ENCODE measurements at regions not wholly inside any gene's neighbourhood (a gene's known extent, or its start where the extent isn't known, plus 50 kb on each side); places are given as distances from the start of the nearest gene placed in this dataset.

DNA sequence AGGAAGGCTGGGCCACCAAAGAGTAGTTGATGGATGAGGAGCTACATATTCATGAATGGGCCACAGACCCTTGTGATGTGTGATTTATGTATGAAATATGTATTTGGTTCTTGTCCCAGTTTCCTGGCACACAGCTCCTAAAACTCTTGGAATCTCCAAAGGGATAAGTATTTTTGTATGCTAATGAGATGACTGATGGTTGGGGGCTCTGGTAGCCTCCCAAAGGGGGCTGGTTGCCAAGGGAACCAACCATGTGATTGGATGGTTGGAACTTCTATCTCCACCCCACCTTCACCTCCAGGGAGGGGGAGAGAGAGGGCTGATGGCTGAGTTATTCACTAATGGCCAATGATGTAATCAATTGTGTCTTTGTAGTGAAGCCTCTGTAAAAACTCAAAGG is 77.1 kb downstream of the ZNF281 start:
- in situ Hi-C loops (cut with HindIII; ENCODE audit: extremely low pct_ligation_motif_present, low pct_unique_long_range_greater_than_20kb) (no loop called here), intact Hi-C loops (cut with micrococcal nuclease; ENCODE audit: unreplicated experiment) (no loop called here)
- Histone ChIP-seq H3K4me2 (ENCODE audit: low read depth, low read length) (no peak overlapping the region), H3K9ac (ENCODE audit: insufficient read depth, low read depth, low read length) (no peak overlapping the region), H3K4me1 (ENCODE audit: insufficient read depth, low read length) (peaks cover 58% of the 10 kb centered on the region), H3K27me3 (ENCODE audit: control insufficient read depth in 1 of 2, insufficient read depth in 2 of 2, low read length in 2 of 2) (no peaks in the 10 kb centered on the region), H3K36me3 (replicated peaks in 1 of 2; ENCODE audit: control insufficient read depth in 1 of 2, insufficient read depth in 2 of 2, low read length in 2 of 2) (no peaks in the 10 kb centered on the region), H3K4me3 (replicated peaks in 1 of 3; ENCODE audit: insufficient read depth in 1 of 3, low read depth in 2 of 3, low read length in 3 of 3) (no peak overlapping the region), H2AFZ (ENCODE audit: low read length) (no peak overlapping the region), H3K9me3 (ENCODE audit: low read length) (no peaks in the 10 kb centered on the region), H4K20me1 (ENCODE audit: insufficient read depth, low read length) (no peaks in the 10 kb centered on the region), H3K27ac (ENCODE audit: extremely low read length, insufficient read depth, low read length) (no peak overlapping the region), H3K79me2 (ENCODE audit: insufficient read depth, low read length) (no peaks in the 10 kb centered on the region)
- TF ChIP-seq ZNF615 (CRISPR knock-in tag; IDR thresholded peaks at IDR 0.05; ENCODE audit: borderline replicate concordance) (no peak), KLF15 (CRISPR knock-in tag; IDR thresholded peaks at IDR 0.05; ENCODE audit: borderline replicate concordance) (no peak), FOXO1 (CRISPR knock-in tag; IDR thresholded peaks at IDR 0.05) (no peak), ZNF879 (CRISPR knock-in tag; IDR thresholded peaks at IDR 0.05) (no peak), ZBTB4 (CRISPR knock-in tag; IDR thresholded peaks at IDR 0.05; ENCODE audit: borderline replicate concordance) (no peak), SMARCE1 (IDR thresholded peaks at IDR 0.05; ENCODE audit: borderline replicate concordance) (no peak), ZNF503 (CRISPR knock-in tag; IDR thresholded peaks at IDR 0.05) (no peak), NCOR1 (IDR thresholded peaks at IDR 0.05; ENCODE audit: borderline replicate concordance, low read length) (no peak)
- TF ChIP-seq, protein P1, sequence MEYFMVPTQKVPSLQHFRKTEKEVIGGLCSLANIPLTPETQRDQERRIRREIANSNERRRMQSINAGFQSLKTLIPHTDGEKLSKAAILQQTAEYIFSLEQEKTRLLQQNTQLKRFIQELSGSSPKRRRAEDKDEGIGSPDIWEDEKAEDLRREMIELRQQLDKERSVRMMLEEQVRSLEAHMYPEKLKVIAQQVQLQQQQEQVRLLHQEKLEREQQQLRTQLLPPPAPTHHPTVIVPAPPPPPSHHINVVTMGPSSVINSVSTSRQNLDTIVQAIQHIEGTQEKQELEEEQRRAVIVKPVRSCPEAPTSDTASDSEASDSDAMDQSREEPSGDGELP (IDR thresholded peaks at IDR 0.05; ENCODE audit: borderline replicate concordance, low read depth) = no peak
- ChIA-PET POLR2A (no interaction called here), CTCF (ENCODE audit: low intra/inter-chr PET ratio, low total read pairs) (no interaction called here)
- FAIRE-seq (no peak), ATAC-seq (no peak), DNase-seq (ENCODE audit: low spot score) (no peak)
- no TSS peak for BruUV-seq (replicated peaks)

Data from HepG2 (cell line).